ENCODE measurements at regions not wholly inside any gene's neighbourhood (a gene's known extent, or its start where the extent isn't known, plus 50 kb on each side); places are given as distances from the start of the nearest gene placed in this dataset.

GRCh38 chr1:88519156-88519555, 164.9 kb upstream of the PKN2 start:
- ATAC-seq (ENCODE audit: low read depth) (no peak), DNase-seq (ENCODE audit: low spot score) (no peak)
- Histone ChIP-seq H3K4me1 (ENCODE audit: insufficient read depth, poor library complexity, severe bottlenecking) (no peaks in the 10 kb centered on the region), H3K36me3 (ENCODE audit: low read depth) (no peaks in the 10 kb centered on the region), H3K9me3 (ENCODE audit: severe bottlenecking) (no peaks in the 10 kb centered on the region), H3K27ac (ENCODE audit: poor library complexity, severe bottlenecking) (no peak overlapping the region), H3K27me3 (ENCODE audit: insufficient read depth, poor library complexity, severe bottlenecking) (peaks cover 4% of the 10 kb centered on the region), H3K4me3 (ENCODE audit: severe bottlenecking) (no peak overlapping the region)
- TF ChIP-seq CTCF (IDR thresholded peaks at IDR 0.05; ENCODE audit: poor library complexity, severe bottlenecking): no peak

GRCh38 chr1:88523854-88524528, 160.1 kb upstream of the PKN2 start:
- Histone ChIP-seq H3K36me3 (ENCODE audit: low read depth) (no peaks in the 10 kb centered on the region), H3K27ac (ENCODE audit: poor library complexity, severe bottlenecking) (no peak overlapping the region), H3K4me1 (ENCODE audit: insufficient read depth, poor library complexity, severe bottlenecking) (no peaks in the 10 kb centered on the region), H3K4me3 (ENCODE audit: severe bottlenecking) (no peak overlapping the region), H3K27me3 (ENCODE audit: insufficient read depth, poor library complexity, severe bottlenecking) (no peaks in the 10 kb centered on the region), H3K9me3 (ENCODE audit: severe bottlenecking) (no peaks in the 10 kb centered on the region)
- no peak for DNase-seq (ENCODE audit: low spot score)
- no peak for ATAC-seq (ENCODE audit: low read depth)
- TF ChIP-seq CTCF (IDR thresholded peaks at IDR 0.05; ENCODE audit: poor library complexity, severe bottlenecking): no peak

- Histone ChIP-seq H3K4me3 (ENCODE audit: severe bottlenecking) (no peak overlapping the region), H3K4me1 (ENCODE audit: insufficient read depth, poor library complexity, severe bottlenecking) (no peaks in the 10 kb centered on the region), H3K9me3 (ENCODE audit: severe bottlenecking) (no peaks in the 10 kb centered on the region), H3K36me3 (ENCODE audit: low read depth) (no peaks in the 10 kb centered on the region), H3K27ac (ENCODE audit: poor library complexity, severe bottlenecking) (no peak overlapping the region), H3K27me3 (ENCODE audit: insufficient read depth, poor library complexity, severe bottlenecking) (no peaks in the 10 kb centered on the region)
- DNase-seq (ENCODE audit: low spot score) (no peak), ATAC-seq (ENCODE audit: low read depth) (no peak)
- no peak for TF ChIP-seq CTCF (IDR thresholded peaks at IDR 0.05; ENCODE audit: poor library complexity, severe bottlenecking)
These were observed 157.6 kb upstream of the PKN2 start for GRCh38 chr1:88526456-88526855.

DNA sequence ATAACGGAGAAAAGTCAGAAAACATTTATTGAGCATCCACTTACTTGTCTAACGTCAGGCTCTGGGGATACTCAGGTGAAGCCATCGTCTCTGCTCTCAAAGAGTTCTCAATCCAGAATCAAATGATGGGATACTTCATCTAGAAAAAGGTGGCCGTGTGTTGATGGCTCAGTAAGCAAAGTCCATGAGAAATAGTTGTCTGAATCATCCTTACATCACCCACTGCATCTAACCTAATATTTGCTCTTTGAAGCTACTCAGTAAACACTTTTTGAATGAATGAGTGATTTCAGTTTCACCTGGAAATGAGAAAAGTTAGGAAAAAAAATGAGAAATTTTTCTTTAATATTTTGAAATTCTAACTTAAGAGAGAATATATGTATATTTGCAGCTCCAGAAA, 155.3 kb upstream of the PKN2 start:
- TF ChIP-seq CTCF (IDR thresholded peaks at IDR 0.05; ENCODE audit: poor library complexity, severe bottlenecking): no peak
- Histone ChIP-seq H3K4me1 (ENCODE audit: insufficient read depth, poor library complexity, severe bottlenecking) (no peaks in the 10 kb centered on the region), H3K36me3 (ENCODE audit: low read depth) (no peaks in the 10 kb centered on the region), H3K27ac (ENCODE audit: poor library complexity, severe bottlenecking) (no peak overlapping the region), H3K4me3 (ENCODE audit: severe bottlenecking) (no peak overlapping the region), H3K9me3 (ENCODE audit: severe bottlenecking) (no peaks in the 10 kb centered on the region), H3K27me3 (ENCODE audit: insufficient read depth, poor library complexity, severe bottlenecking) (no peaks in the 10 kb centered on the region)
- ATAC-seq (ENCODE audit: low read depth) (no peak), DNase-seq (ENCODE audit: low spot score) (no peak)

GRCh38 chr1:88529581-88529980, 154.5 kb upstream of the PKN2 start:
- Histone ChIP-seq H3K4me3 (ENCODE audit: severe bottlenecking) (no peak overlapping the region), H3K4me1 (ENCODE audit: insufficient read depth, poor library complexity, severe bottlenecking) (no peaks in the 10 kb centered on the region), H3K36me3 (ENCODE audit: low read depth) (no peaks in the 10 kb centered on the region), H3K27me3 (ENCODE audit: insufficient read depth, poor library complexity, severe bottlenecking) (no peaks in the 10 kb centered on the region), H3K27ac (ENCODE audit: poor library complexity, severe bottlenecking) (no peak overlapping the region), H3K9me3 (ENCODE audit: severe bottlenecking) (no peaks in the 10 kb centered on the region)
- no peak for TF ChIP-seq CTCF (IDR thresholded peaks at IDR 0.05; ENCODE audit: poor library complexity, severe bottlenecking)
- ATAC-seq (ENCODE audit: low read depth) (no peak), DNase-seq (ENCODE audit: low spot score) (no peak)

Measured in RWPE2 (cell line).